ENCODE measurements at regions not wholly inside any gene's neighbourhood (a gene's known extent, or its start where the extent isn't known, plus 50 kb on each side); places are given as distances from the start of the nearest gene placed in this dataset.
"Not testable (repeated sequence)": the region's sequence is repeated elsewhere in the genome, so short reads cannot be mapped to it uniquely, and the experiment has no call there.

DNA sequence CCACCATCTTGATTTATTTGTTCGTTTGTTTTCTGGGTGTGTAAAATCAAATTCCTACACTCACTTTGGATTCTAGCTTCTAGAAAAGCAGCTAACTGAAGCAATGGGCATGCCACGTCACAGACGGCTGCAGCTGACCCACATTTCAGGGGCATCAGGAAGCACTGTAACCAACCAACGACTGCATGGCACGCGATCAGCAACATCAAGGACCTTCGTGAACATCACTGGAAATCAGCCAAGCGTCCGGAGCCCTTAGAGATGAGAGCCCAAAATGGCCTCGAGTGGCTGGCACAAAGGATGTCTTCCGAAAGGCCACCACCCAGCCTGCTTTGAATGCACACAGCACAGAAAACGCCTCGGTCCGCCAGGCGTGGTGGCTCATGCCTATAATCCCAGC, 191.1 kb downstream of the OLFM1 start:
- no peak for DNase-seq

DNA sequence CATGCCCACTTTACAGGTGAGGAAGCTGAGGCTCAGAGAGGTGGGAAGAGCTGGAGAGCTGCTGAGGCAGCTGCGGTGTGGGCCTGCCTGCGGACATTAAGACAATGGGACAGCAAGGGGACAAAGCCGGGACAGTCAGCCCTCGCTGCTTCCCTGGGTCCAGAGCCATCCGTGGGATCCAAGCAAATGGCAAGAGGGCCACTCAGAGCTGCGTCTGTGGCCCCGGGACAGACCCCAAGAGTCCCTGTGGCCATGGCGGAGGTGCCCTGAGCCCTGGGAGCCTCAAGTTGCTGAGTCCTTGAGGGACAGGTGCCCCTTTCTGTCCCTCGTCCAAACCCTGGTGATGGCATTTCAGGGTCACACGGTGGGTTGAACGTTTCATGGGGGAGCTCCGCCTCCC, 191.9 kb downstream of the OLFM1 start:
- no peak for DNase-seq

DNA sequence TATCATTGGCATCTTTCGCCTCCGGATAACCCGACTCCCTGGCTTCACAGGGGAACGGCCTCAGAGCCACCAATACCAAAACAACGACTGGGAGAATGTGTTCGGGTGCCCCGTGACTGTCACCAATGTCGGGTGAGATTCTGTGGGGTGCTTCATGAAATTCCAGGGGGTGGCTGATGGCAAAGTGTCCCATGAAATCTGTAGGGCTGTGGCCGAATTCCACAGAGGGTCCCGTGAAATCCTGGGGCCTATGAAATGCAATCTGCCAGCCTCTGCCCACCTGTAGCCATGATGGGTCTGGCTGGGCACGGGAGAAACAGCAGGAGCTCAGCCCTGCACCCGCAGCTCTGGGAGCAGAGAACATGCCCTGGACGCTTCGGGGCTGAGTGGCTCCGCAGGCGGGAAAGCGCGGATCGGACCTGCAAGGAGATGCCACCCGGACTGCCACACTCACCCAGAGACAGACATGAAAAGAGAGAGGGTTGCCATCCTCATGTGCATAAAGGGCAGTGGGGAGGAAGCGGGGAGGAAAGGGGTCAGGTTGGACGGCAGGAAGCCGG, 192.4 kb downstream of the OLFM1 start:
- DNase-seq: no peak

DNA sequence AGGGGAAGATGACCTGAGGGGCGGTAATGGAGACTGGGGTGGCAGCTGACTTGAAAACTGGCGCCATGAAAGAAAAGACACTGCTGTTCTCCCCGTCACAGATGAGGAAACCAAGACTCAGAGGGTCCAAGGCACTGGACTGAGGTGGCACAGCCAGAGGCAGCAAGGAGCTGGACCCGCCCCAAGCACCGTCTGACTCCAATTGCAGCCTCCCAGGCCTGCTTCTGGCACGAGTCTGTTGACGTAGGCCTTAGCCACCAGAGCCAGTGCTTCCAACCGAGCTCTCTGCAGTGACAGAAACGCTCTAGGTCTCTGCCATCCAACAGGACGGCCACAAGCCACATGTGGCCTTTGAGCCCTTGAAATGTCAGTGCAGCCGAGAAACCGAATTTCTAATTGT, 193.2 kb downstream of the OLFM1 start:
- no peak for DNase-seq

DNA sequence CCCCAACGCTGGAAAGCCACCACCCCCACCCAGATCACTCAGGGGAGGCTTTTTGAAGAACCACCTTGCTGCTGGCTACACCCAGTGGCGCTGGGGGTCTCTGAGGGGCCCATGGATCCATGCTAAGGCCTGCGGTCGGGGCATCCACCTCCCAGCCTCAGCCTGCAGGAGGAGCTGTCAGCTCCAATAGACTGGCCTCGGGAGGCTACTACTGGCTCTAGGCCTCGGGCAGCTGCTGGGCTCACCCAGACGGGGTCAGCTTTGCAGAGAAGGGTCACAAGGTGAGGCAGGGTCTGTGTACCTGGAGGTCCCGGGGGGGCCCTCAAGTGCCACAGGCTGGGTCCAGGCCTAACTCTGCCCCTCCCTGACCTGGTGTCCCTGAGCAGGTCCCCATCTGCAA, 193.7 kb downstream of the OLFM1 start:
- DNase-seq: no peak

DNA sequence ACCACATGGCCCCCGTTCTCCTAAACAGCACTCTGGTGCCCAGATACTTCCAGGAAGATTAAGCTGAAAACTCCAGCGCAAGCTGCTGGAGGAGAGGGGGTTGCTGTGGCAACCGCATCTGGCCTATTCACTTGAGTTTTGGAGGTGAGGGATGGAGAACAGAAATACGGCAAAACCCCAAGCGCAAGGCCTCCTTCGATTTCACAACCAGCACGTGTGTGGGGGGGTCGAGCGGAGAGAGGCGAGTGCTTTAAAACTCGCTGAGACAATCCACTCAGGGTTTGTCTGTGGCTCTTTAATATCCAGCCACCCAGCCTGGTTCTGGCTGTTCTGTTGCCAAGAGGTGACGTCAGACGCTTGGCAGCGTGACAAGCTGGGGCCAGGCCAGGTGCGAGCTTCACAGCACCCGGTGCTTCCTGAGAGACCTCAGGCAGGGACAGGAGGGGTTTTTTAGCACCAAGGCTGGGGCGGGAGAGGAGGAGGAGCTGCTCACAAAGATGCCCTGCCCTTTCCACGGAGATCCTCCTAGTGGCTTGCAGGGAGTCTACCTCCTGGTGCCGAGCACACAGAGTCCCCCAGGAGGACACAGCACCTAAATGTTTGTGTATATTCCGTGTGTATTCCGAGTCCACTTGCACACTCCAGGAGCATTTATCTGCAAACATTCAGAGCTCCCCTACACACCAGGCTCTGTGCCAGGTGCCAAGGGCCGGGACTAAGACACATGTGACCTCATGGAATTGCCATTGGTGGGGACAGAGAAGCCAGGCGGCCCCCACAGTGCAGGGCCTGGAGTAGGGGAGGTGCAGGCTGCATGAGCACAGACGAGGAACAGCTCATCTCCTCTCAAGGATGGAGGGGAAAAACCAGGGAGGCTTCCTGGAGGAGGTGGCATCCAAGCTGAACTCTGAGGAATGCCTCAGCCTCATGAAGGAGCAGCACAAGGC, 194.6 kb downstream of the OLFM1 start:
- no peak for DNase-seq

DNA sequence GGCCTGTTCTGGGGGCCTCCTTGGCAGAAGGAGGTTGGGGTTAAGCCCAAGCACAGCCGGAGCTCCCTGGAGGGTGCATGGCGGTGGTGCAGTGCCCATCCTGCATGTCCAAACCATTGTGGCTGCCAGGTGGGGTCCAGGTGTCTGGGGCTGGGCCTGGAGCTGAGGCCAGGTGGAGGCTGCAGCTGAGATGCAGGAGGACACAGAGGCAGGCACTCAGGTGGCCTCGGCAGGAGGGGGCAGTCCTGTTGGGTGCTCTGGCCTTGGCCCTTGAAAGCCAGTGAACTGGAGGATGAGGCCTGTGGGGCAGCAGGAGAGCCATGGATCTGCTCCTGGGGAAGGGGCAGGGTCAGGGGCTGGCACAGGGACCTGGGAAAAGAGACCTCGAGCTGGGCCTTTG, 195.3 kb downstream of the OLFM1 start:
- DNase-seq: no peak

DNA sequence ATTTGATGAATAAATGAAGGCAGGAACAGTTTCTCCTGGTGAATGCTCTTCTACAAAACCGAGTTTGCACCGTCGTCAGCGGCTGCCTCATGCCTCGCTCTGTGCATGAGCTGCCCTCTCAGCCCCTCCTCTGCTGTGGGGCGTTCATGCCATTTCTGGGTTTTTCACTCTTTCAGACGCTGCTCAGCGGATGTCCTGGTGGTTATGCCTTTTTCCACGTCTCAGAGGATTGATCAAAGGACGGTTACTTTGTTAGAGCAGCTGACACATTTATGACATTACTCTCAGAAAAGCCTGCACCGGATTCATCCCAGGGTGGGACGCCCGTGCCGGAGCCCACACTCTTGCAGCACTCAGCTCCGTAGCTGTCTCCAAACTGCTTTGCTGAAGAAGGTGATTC, 195.9 kb upstream of the PPP1R26 start:
- no peak for DNase-seq

DNA sequence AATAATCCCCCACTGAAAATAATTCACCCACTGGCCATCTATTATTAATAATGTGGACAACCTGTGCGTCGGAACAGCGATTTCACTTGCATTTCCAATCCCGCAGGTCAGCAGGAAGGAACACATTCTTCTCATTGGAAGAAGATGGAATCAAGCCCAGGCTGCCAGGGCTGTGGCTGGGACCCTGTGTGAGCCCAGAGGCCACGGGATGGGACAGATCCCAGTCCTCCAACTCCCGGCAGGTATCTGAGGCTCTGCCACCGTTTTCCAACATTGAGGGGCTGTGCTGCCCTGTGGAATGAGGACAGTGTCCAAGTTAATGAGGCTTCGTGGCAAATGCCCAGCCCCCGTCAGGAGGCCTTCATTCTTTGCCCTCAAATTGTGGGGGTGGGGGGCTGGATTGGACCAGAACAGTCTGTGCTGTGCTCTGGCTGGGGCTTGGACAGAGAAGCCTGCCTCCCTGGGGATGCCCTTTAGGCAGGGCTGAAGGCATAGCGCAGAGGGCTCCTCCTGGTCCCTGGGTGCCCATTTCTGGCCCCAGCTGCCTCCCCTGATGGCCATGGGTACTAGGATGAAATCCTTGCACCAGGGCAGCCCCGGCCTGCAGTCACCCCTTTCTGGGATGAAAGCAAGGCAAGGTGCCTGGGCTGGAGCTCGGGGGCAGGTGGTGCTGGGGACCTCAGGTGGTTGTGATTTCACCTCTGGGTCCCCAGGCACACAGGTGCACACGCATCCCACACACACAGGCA, 195.0 kb upstream of the PPP1R26 start:
- DNase-seq: no peak

DNA sequence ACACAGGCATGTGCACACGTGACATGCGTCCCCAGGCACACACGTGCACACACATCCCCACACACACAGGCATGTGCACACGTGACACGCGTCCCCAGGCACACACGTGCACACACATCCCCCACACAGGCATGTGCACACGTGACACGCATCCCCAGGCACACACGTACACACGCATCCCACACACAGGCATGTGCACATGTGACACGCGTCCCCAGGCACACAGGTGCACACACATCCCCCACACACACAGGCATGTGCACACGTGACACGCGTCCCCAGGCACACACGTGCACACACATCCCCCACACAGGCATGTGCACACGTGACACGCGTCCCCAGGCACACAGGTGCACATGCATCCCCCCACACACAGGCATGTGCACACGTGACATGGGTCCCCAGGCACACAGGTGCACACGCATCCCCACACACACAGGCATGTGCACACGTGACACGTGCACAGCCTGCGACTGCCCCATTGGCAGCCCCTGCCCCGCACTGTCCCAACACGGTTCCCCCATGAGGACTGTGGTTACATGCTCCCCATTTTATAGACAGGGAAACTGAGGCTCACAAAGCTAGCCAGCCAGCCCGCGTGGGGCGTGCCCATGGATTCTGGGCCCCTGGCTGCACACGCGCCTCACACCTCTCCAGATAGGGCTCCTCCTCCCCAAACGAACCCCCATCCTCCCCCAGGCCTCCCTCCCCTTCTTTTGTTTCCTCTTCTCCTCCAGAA, 193.2 kb upstream of the PPP1R26 start:
- DNase-seq: not testable (repeated sequence)

DNA sequence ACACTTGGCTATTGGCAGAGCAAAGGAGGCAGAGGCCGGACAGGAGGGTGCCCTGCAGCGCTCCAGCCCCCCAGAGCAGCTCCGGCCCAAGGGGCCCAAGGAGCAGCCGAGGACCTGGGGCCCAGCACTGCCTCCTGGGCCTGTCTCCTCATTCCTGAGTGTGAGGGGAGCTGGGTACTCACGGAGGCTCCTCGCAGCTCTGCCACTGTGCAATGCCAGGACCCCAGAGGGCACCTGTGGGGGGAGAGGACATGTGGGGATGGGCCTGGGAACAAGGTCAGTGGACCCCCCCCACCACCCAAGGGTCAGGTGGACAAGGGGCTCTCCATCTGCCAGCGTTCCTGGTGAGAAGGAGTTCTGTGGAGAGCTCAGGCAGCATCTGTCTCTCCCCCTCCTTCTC, 192.6 kb upstream of the PPP1R26 start:
- DNase-seq: no peak

DNA sequence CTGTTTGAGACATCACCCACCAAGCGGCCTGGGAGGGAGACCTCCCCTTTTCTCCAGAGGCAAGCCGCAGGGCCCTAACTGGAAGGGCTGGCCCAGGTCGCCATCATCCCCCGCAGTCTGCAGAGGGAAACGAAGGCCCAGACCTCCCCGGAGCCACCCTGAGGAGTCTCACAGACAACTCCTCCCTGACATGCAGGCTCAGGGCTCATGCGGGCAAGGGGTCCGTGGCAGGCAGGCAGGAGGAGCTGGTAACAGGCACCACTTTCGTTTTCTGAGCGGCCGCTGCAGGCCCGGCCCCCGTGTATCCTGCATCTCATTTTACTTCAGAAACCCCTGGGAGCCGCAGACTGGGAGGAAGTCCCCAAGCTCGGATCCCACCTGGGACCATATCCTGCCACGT, 192.0 kb upstream of the PPP1R26 start:
- no peak for DNase-seq

DNA sequence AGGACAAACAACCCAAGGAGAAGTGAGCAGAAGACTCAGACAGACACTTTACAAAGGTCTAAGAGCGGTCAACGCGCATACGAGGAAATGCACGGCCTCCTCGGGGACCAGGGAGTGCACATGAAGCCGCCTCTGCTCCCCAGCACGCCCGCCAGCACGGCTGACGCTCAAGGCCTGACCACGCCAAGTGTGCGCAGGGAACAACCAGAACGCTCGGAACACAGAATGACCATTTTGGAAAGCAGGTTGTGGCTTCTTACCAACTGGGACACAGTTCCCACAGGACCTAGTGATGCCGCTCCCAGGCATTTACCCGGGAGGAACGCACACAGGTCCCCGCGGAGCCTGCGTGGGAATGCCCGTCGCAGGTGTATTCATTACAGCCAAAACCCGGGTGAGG, 191.5 kb upstream of the PPP1R26 start:
- no peak for DNase-seq

DNA sequence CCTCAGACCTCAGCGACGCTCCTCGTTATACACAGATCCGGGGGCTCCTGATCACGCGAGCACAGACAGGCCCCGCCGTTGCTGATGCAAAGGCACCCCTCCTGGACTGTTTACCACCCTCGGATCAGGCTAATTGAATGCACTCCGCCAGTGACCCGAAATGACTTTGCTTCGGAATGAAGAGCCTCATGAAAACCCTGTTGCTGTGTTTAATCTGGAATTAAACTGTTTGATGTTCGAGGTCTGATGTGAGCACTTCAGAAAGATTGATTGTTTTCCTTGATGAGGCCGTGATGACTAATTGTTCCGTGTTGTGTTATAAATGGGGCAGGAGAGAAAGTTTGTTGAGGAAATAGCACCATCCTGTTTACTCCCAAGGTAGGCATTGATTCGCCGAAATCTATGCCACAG, 190.5 kb upstream of the PPP1R26 start:
- no peak for DNase-seq

DNA sequence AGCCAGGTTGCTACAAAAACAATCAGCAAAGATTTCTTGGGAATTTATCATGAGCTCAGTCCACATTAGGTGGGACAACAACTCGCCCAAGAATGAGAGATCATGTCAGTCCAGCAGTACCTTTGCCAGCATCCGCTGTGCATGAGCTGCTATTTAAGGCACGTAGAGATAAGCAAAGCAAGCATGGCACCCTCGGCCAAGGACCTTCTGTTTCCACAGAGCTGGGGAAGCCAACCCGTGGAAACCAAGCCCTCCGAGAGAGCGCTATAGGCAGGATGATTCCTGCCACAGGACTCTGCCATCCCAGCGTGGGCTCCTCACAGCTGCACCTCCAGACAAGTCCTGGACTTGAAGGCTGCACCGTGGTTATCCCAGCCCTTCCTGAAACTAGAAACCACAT, 189.5 kb upstream of the PPP1R26 start:
- no peak for DNase-seq

DNA sequence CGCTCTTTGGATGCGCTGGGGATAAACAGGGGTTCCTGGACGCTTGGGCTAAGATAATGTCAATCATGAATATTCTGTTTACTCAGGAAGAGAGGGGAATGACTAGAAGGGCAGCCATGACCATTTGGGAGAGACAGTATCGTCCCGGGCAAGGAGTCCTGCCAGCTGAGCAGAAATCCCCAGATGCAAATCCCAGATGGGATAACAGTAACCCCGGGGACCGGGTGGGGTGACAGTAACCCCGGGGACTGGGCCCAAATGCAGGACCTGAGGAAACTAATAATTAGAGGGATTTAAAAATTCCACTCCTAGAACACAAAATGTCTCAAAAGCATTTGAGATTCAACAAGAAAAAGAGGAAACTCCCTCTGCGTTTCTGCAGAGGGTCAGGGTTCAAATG, 189.0 kb upstream of the PPP1R26 start:
- DNase-seq: no peak

DNA sequence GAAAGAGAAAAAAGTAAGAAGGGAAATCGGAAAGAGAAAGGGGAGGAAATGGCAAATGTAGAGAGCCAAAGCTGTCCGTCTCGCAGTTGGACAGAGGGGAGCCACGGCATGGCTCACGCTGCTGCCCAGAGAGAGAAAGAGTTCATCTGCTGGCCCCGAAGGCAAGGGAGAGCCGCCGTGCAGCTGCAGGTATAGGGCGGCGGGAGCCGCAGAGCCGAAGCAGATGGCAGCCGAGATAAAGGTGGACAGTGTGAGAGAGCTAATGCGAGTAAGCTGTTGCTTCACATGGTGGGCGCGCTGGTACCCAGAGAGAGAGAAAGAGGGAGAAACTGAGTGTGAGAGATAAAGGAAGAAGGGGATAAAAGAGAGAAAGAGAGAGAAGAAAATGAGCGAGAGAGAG, 188.4 kb upstream of the PPP1R26 start:
- DNase-seq: no peak

DNA sequence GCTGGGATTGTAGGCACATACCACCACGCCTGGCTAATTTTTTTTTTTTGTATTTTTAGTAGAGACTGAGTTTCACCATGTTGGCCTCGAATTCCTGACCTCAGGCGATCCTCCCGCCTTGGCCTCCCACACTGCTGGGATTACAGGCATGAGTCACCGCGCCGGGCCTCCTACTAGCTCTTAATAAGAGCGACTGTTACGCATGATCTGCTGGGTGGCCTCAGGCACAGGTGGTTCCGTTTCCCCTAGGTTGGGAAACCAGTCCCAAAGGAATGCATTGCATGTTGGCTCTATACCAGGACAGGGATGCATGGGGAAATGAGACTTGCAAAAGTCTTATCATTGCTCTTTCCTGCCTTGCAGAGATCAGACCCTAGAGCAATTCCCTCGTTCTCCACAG, 184.7 kb upstream of the PPP1R26 start:
- DNase-seq: no peak

DNA sequence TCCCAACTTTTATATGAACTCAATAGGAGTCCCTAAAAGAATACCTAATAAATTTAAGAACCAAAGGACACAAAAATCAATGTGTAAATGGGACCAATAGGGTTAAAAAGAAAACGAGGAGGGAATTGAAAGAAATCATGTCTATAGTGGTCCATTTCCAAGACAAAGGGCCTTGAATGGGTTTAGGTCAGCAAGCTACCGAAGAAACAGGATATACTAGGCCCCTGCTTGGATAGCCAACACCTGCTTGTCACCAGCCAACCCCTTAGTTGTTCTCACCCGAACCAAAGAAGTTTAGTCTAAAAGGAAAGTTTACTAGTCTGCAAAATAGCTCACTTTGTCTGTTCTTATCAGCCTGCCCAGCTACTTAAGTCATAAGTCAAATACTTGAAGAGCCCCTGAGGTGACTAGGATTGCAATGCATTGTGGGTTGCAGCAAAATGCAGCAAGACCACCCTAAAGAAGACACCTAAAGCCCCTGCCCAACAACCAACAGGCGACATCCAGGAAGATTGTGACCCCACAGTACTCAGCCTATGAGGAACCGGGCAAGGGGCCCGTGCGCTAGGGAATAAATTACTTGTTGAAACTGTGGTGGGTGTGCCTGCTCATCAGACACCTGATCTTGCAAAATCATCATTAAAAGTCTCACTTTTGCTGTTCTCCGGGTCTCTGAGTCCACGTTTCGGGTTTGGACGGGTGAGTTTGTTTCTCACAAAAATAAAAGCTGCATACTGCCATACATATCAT, 183.9 kb upstream of the PPP1R26 start:
- no peak for DNase-seq

DNA sequence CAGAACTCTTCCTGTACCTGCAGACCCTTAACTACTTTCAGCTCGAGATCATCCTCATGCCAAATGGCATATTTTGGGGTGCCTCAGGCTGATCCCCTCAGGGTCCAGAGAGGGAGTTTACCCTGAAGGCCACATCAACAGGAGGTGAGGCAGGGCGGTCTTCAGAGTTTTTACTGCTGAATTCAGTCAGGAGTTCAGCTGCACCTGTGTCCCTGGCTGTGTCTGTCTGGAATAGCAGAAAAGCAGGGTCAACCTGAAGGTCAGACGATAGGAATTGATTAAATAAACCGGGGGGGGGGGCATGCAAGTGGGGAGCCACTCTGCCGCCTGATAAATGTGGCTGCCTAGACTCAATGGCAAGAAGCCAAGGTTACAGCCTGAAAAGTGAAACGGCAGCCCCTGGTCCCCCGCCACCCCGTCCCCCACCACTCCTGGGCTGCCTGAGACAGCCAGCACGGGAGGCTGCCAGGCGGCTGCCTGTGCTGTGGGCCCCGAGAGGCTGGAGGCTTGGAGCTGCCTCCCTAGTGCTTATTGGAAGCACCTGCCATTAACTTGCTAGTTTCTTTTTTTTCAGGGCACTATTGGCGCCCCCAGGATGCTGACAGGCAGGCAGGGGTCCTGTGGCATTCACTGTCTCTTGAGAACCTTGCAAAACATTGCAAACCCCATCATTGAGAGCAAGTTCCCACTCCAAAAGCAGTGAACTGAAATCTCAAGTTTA, 182.7 kb upstream of the PPP1R26 start:
- no peak for DNase-seq

DNA sequence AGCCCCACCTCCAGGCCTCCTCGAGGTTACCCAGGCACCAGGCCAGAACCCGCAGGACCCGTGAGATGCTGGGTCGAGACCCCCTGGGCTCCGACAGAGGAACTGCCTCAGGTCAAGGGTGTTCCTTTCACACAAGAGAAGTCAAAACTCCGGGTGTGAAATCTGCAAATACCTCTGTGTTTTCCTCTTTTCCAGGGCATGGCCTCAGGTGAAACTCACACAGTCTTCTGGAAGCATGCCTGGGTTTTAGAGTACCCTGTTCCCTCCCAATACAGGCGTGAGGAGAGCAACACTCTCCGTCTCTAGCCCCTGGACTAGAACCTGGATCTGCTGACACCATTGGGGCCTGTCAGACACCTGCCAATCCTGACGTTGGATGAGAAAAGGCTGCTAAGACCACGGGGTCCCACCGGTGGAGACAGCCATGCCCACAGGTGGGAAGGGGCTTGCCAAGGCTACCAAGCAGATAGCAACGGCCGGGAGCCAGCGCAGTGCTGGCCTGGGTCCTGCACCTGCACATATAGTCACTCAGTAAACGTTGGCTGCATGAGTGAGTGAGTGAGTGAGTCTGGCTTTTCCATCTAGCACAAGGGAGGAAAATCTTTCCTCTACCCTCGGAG, 182.0 kb upstream of the PPP1R26 start:
- no peak for DNase-seq
